Epithelial cell of proximal tubule (primary cell): ENCODE measurements at regions not wholly inside any gene's neighbourhood (a gene's known extent, or its start where the extent isn't known, plus 50 kb on each side); places are given as distances from the start of the nearest gene placed in this dataset.

Experiments
- DNase-seq: peaks from one replicate; pipeline ENCODE4 v3.0.0-alpha.2; 2011; ENCODE audit warnings: low read depth
- H3K4me3 ChIP-seq: 2 replicates; pipeline ENCODE4 v1.5.1; 2011; ENCODE audit warnings: low read depth, mild to moderate bottlenecking, low read length
- CTCF ChIP-seq: conservative IDR thresholded peaks from 2 replicates; pipeline ENCODE4 v1.5.1; 2012; ENCODE audit warnings: low read depth, mild to moderate bottlenecking, low read length

GRCh38 chr9:82645600-82645999 lies 417.3 kb downstream of the RASEF start:
- DNase-seq = no peak
- no peak for TF ChIP-seq CTCF
- no peak overlapping the region for H3K4me3 ChIP-seq

- no peak overlapping the region for H3K4me3 ChIP-seq
- no peak for DNase-seq
- TF ChIP-seq CTCF = no peak
Measured at GRCh38 chr9:82650368-82650767, 412.6 kb downstream of the RASEF start.

- DNase-seq = no peak
- TF ChIP-seq CTCF = no peak
- no peak overlapping the region for H3K4me3 ChIP-seq
Measured at GRCh38 chr9:82651474-82651873, 411.5 kb downstream of the RASEF start.

GRCh38 chr9:82665324-82665723 lies 397.6 kb downstream of the RASEF start:
- TF ChIP-seq CTCF = no peak
- H3K4me3 ChIP-seq = no peak overlapping the region
- DNase-seq = no peak

- TF ChIP-seq CTCF = no peak
- no peak for DNase-seq
- no peak overlapping the region for H3K4me3 ChIP-seq
Measured at GRCh38 chr9:82668689-82669199, 394.2 kb downstream of the RASEF start.

GRCh38 chr9:82670000-82670399 lies 392.9 kb downstream of the RASEF start:
- no peak overlapping the region for H3K4me3 ChIP-seq
- TF ChIP-seq CTCF = no peak
- DNase-seq = no peak

GRCh38 chr9:82670726-82671125 lies 392.2 kb downstream of the RASEF start:
- TF ChIP-seq CTCF = no peak
- H3K4me3 ChIP-seq = no peak overlapping the region
- DNase-seq = no peak
